ENCODE measurements at regions not wholly inside any gene's neighbourhood (a gene's known extent, or its start where the extent isn't known, plus 50 kb on each side); places are given as distances from the start of the nearest gene placed in this dataset.
A peak's percentile ranks its signal among the peaks of the same experiment; 100 is the strongest.

GRCh38 chr5:44868541-44868940 is 59.8 kb downstream of the MRPS30 start:
- H3K27ac Mint-ChIP-seq: no peak overlapping the region
- H3K36me3 Mint-ChIP-seq: no peaks in the 10 kb centered on the region
- no peak for DNase-seq
- H3K4me3 Mint-ChIP-seq: no peak overlapping the region
- H3K9me3 Mint-ChIP-seq: no peaks in the 10 kb centered on the region
- H3K27me3 Mint-ChIP-seq: peaks cover 15% of the 10 kb centered on the region
- peaks cover 4% of the 10 kb centered on the region for H3K4me1 Mint-ChIP-seq

- DNase-seq: no peak
- Mint-ChIP-seq H3K27ac (no peak overlapping the region), H3K36me3 (no peaks in the 10 kb centered on the region), H3K27me3 (peaks cover 11% of the 10 kb centered on the region), H3K9me3 (peaks cover 2% of the 10 kb centered on the region), H3K4me3 (no peak overlapping the region), H3K4me1 (peaks cover 7% of the 10 kb centered on the region)
Measured at GRCh38 chr5:44869928-44870327, 61.2 kb downstream of the MRPS30 start.

GRCh38 chr5:44870430-44870829 is 61.7 kb downstream of the MRPS30 start:
- H3K36me3 Mint-ChIP-seq: no peaks in the 10 kb centered on the region
- peaks cover 11% of the 10 kb centered on the region for H3K27me3 Mint-ChIP-seq
- DNase-seq: no peak
- H3K4me3 Mint-ChIP-seq: no peak overlapping the region
- H3K9me3 Mint-ChIP-seq: peaks cover 2% of the 10 kb centered on the region
- H3K4me1 Mint-ChIP-seq: peaks cover 10% of the 10 kb centered on the region
- no peak overlapping the region for H3K27ac Mint-ChIP-seq

GRCh38 chr5:44871401-44871800 is 62.7 kb downstream of the MRPS30 start:
- Mint-ChIP-seq H3K27ac (no peak overlapping the region), H3K4me3 (no peak overlapping the region), H3K27me3 (peaks cover 7% of the 10 kb centered on the region), H3K4me1 (peaks cover 18% of the 10 kb centered on the region), H3K36me3 (peaks cover 3% of the 10 kb centered on the region), H3K9me3 (peaks cover 7% of the 10 kb centered on the region)
- DNase-seq: no peak

- DNase-seq: peak; percentile 29
- peak overlapping the region; percentile 96 for H3K27ac Mint-ChIP-seq
- peaks cover 24% of the 10 kb centered on the region for H3K4me1 Mint-ChIP-seq
- H3K36me3 Mint-ChIP-seq: peaks cover 9% of the 10 kb centered on the region
- peaks cover 16% of the 10 kb centered on the region for H3K9me3 Mint-ChIP-seq
- H3K4me3 Mint-ChIP-seq: peak overlapping the region; percentile 3
- H3K27me3 Mint-ChIP-seq: peaks cover 8% of the 10 kb centered on the region
Measured at GRCh38 chr5:44875661-44876605, 67.2 kb downstream of the MRPS30 start.

GRCh38 chr5:44881266-44881665 is 72.5 kb downstream of the MRPS30 start:
- no peak overlapping the region for H3K27ac Mint-ChIP-seq
- DNase-seq: no peak
- peaks cover 14% of the 10 kb centered on the region for H3K4me1 Mint-ChIP-seq
- H3K4me3 Mint-ChIP-seq: no peak overlapping the region
- H3K36me3 Mint-ChIP-seq: peaks cover 7% of the 10 kb centered on the region
- peaks cover 15% of the 10 kb centered on the region for H3K9me3 Mint-ChIP-seq
- peaks cover 6% of the 10 kb centered on the region for H3K27me3 Mint-ChIP-seq

- Mint-ChIP-seq H3K4me3 (no peak overlapping the region), H3K4me1 (peaks cover 5% of the 10 kb centered on the region), H3K36me3 (no peaks in the 10 kb centered on the region), H3K9me3 (peaks cover 6% of the 10 kb centered on the region), H3K27me3 (peaks cover 3% of the 10 kb centered on the region), H3K27ac (no peak overlapping the region)
- no peak for DNase-seq
Measured at GRCh38 chr5:44884036-44884435, 75.3 kb downstream of the MRPS30 start.

GRCh38 chr5:44885903-44886302 is 77.2 kb downstream of the MRPS30 start:
- Mint-ChIP-seq H3K27ac (no peak overlapping the region), H3K9me3 (peaks cover 5% of the 10 kb centered on the region), H3K27me3 (peaks cover 3% of the 10 kb centered on the region), H3K36me3 (no peaks in the 10 kb centered on the region), H3K4me1 (peaks cover 4% of the 10 kb centered on the region), H3K4me3 (no peak overlapping the region)
- no peak for DNase-seq

- peaks cover 4% of the 10 kb centered on the region for H3K27me3 Mint-ChIP-seq
- no peaks in the 10 kb centered on the region for H3K36me3 Mint-ChIP-seq
- DNase-seq: no peak
- no peak overlapping the region for H3K4me3 Mint-ChIP-seq
- H3K4me1 Mint-ChIP-seq: peaks cover 3% of the 10 kb centered on the region
- peaks cover 4% of the 10 kb centered on the region for H3K9me3 Mint-ChIP-seq
- no peak overlapping the region for H3K27ac Mint-ChIP-seq
Measured at GRCh38 chr5:44887722-44888121, 79.0 kb downstream of the MRPS30 start.

GRCh38 chr5:44888435-44888834 is 79.7 kb downstream of the MRPS30 start:
- no peak for DNase-seq
- H3K4me3 Mint-ChIP-seq: no peak overlapping the region
- H3K9me3 Mint-ChIP-seq: peaks cover 4% of the 10 kb centered on the region
- peaks cover 9% of the 10 kb centered on the region for H3K27me3 Mint-ChIP-seq
- peaks cover 3% of the 10 kb centered on the region for H3K4me1 Mint-ChIP-seq
- H3K27ac Mint-ChIP-seq: no peak overlapping the region
- H3K36me3 Mint-ChIP-seq: no peaks in the 10 kb centered on the region

GRCh38 chr5:44891116-44891515 is 82.4 kb downstream of the MRPS30 start:
- Mint-ChIP-seq H3K27me3 (peaks cover 19% of the 10 kb centered on the region), H3K36me3 (no peaks in the 10 kb centered on the region), H3K9me3 (peaks cover 4% of the 10 kb centered on the region), H3K4me1 (peaks cover under 1% of the 10 kb centered on the region), H3K27ac (no peak overlapping the region), H3K4me3 (no peak overlapping the region)
- DNase-seq: no peak

GRCh38 chr5:44900273-44900954 is 91.7 kb downstream of the MRPS30 start:
- Mint-ChIP-seq H3K27me3 (peaks cover 10% of the 10 kb centered on the region), H3K27ac (no peak overlapping the region), H3K9me3 (peaks cover 4% of the 10 kb centered on the region), H3K36me3 (no peaks in the 10 kb centered on the region), H3K4me1 (peaks cover 14% of the 10 kb centered on the region), H3K4me3 (no peak overlapping the region)
- DNase-seq: no peak

GRCh38 chr5:44907396-44907795 is 98.6 kb downstream of the MRPS30 start:
- no peak for DNase-seq
- Mint-ChIP-seq H3K27me3 (no peaks in the 10 kb centered on the region), H3K36me3 (no peaks in the 10 kb centered on the region), H3K27ac (no peak overlapping the region), H3K4me3 (no peak overlapping the region), H3K4me1 (no peaks in the 10 kb centered on the region), H3K9me3 (no peaks in the 10 kb centered on the region)

GRCh38 chr5:44909004-44909403 is 100.3 kb downstream of the MRPS30 start:
- no peaks in the 10 kb centered on the region for H3K9me3 Mint-ChIP-seq
- H3K36me3 Mint-ChIP-seq: no peaks in the 10 kb centered on the region
- no peak overlapping the region for H3K27ac Mint-ChIP-seq
- H3K4me1 Mint-ChIP-seq: no peaks in the 10 kb centered on the region
- no peak overlapping the region for H3K4me3 Mint-ChIP-seq
- no peak for DNase-seq
- no peaks in the 10 kb centered on the region for H3K27me3 Mint-ChIP-seq

- DNase-seq: no peak
- H3K4me1 Mint-ChIP-seq: no peaks in the 10 kb centered on the region
- no peaks in the 10 kb centered on the region for H3K27me3 Mint-ChIP-seq
- H3K27ac Mint-ChIP-seq: no peak overlapping the region
- no peaks in the 10 kb centered on the region for H3K9me3 Mint-ChIP-seq
- no peaks in the 10 kb centered on the region for H3K36me3 Mint-ChIP-seq
- H3K4me3 Mint-ChIP-seq: no peak overlapping the region
Measured at GRCh38 chr5:44911501-44911900, 102.8 kb downstream of the MRPS30 start.
